Epithelial cell of proximal tubule (primary cell): ENCODE measurements at regions not wholly inside any gene's neighbourhood (a gene's known extent, or its start where the extent isn't known, plus 50 kb on each side); places are given as distances from the start of the nearest gene placed in this dataset.
A peak's percentile ranks its signal among the peaks of the same experiment; 100 is the strongest.

Experiments used
- DNase-seq: peaks from one replicate; pipeline ENCODE4 v3.0.0-alpha.2; 2011; ENCODE audit warnings: low read depth
- H3K4me3 ChIP-seq: 2 replicates; pipeline ENCODE4 v1.5.1; 2011; ENCODE audit warnings: low read depth, mild to moderate bottlenecking, low read length
- CTCF ChIP-seq: conservative IDR thresholded peaks from 2 replicates; pipeline ENCODE4 v1.5.1; 2012; ENCODE audit warnings: low read depth, mild to moderate bottlenecking, low read length

- no peak overlapping the region for H3K4me3 ChIP-seq
- TF ChIP-seq CTCF, result no peak
Observed at GRCh38 chr5:88144219-88145001, 124.2 kb downstream of the TMEM161B start.

GRCh38 chr5:88143693-88144218, 124.9 kb downstream of the TMEM161B start:
- DNase-seq, result no peak
- TF ChIP-seq CTCF, result no peak
- H3K4me3 ChIP-seq, result no peak overlapping the region

More at GRCh38 chr5:88144219-88145001, 124.2 kb downstream of the TMEM161B start:
- DNase-seq, result no peak

GRCh38 chr5:88142886-88143692, 125.6 kb downstream of the TMEM161B start:
- TF ChIP-seq CTCF, result no peak
- H3K4me3 ChIP-seq, result no peak overlapping the region
- DNase-seq, result no peak

- H3K4me3 ChIP-seq, result no peak overlapping the region
- TF ChIP-seq CTCF, result no peak
- DNase-seq, result no peak
Observed at GRCh38 chr5:88142636-88142885, 126.1 kb downstream of the TMEM161B start.

GRCh38 chr5:88140856-88141752, 127.5 kb downstream of the TMEM161B start:
- peak; percentile 57 for TF ChIP-seq CTCF
- peak; percentile 46 for DNase-seq
- peak overlapping the region; percentile 53 for H3K4me3 ChIP-seq

- H3K4me3 ChIP-seq, result peak overlapping the region; percentile 53
- DNase-seq, result no peak
- no peak for TF ChIP-seq CTCF
Observed at GRCh38 chr5:88140396-88140855, 128.2 kb downstream of the TMEM161B start.
